HG02884 (cell line): ENCODE measurements at regions not wholly inside any gene's neighbourhood (a gene's known extent, or its start where the extent isn't known, plus 50 kb on each side); places are given as distances from the start of the nearest gene placed in this dataset.

Experiments
- ATAC-seq: cut with Tn5 transposase; IDR thresholded peaks from one replicate; pipeline ENCODE4 v1.9.1; 2021; ENCODE audit warnings: mild to moderate bottlenecking, moderate library complexity; ENCODE audit not compliant: unreplicated experiment

DNA sequence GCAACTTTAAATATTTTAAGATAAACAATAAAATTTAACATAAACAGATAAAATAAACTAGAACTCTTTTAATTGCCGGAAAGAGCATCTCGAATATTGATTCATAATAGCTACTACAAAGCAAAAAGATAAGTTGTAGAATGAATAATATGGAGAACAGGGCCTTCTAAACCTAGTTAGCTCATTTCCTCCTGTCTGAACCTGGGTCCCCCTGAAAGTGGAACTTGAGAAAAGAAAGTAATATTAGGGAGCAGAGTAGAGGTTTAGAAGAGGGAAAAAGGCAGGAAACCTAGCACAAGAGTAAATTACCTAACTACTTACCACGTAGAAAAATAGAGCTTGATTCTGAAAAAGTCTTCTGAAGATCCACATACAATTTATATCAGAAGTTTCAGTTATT is 80.7 kb upstream of the NETO1 start:
- no peak for ATAC-seq

DNA sequence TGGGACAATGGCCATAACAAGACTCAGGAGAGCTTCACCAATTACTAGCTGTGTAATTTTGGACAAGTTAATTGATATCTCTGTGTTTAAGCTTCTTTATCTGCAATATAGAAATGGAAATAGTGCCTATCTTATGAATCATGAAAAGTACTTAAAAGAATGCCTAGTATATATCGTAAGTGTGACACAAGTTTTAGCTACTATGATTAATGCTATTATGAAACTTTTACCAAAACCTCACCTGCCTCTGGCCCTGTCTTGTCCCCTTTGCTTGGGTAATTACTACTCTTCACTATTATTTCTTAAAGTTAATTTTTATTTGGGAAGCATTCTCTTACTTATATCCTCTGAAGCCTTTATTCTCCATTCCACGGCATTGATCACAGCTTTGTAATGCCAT is 75.0 kb upstream of the NETO1 start:
- ATAC-seq: no peak

DNA sequence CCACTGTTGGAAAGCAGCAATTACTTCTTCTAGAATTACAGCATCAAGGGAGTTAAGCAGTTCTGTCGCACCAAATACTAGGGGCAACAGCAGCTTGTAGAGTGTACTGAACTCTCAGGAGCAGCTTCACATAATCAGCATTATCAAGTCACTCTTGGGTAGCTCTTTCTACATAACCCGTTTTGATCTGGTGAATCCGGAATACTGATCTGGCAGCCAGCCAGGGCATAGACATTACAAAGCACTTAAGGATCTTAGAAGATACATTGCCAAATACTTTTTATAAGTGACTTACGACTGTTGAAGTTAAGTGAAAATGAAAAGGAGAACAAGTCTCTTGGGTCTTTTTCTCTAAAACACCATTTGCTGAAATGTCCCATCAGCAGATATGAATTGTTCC is 73.2 kb upstream of the NETO1 start:
- no peak for ATAC-seq

DNA sequence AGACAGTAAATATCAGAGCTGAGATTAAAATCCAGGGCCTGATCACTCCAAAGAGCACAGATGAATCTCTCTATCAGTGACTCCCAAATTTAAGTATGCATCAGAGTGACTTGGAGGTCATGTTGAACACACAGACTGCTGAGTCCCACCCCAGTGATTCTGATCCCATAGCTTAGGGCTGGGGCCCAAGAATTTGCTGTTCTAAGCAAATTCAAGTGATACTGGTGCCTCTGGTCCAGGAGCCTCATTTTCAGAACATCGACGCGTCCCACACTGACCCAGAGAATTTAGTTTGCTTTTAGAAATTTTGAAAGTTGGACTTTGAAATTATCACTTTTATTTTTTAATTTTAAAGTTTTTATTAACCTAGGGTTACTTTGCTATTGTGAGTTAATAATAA is 72.7 kb upstream of the NETO1 start:
- no peak for ATAC-seq

DNA sequence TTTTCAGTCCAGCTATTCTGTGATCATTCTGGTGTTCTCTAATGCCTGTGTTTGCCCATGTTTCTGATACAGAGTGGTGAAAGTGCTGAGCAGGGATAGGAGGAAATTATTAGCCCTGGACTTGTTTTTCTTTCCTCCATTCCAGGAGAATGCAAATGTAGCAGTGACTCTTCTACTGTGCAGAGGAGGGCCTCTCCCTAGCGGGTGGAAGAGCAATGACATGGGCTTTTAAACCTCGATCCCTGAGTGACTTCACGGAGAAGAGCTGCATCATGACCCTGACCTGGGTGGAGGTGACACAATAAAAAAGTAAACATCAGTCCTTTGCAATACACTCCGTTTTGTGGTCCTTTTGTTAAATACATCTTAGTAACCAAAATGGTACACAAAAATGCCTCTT is 68.0 kb upstream of the NETO1 start:
- no peak for ATAC-seq

DNA sequence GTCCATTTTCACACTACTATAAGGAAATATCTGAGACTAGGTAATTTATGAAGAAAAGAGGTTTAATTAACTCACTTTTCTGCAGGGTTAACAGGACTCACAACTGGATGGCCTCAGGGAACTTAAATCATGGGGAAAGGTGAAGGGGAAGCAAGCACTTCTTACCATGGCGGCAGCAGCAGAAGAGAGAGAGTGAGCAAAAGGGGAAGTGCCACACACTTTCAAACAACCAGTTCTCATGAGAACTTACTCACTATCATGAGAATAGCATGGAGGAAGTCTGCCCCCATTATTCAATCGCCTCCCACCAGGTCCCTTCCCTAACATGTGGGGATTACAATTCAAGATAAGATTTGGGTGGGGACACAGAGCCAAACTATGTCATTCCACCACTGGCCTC is 55.1 kb upstream of the NETO1 start:
- no peak for ATAC-seq
